Calu3 (cell line): ENCODE measurements at regions not wholly inside any gene's neighbourhood (a gene's known extent, or its start where the extent isn't known, plus 50 kb on each side); places are given as distances from the start of the nearest gene placed in this dataset.

Source experiments
- BruUV-seq: library from RNA; stranded (reverse); fragments of 400-500 nt; replicated peaks from 2 replicates; lab custom pipeline; 2021; lab: Mats Ljungman, UMichigan
- CTCF ChIA-PET: fragments of 300-600 bp; sonication (Branson Sonifier 250); formaldehyde crosslinking; loops from one replicate; lab custom pipeline; 2022; ENCODE audit warnings: antibody characterized with exemption; lab: Charles Lee
- DNase-seq: peaks from one replicate; pipeline ENCODE4 v3.0.0; 2022
- H3K27ac Mint-ChIP-seq: one replicate; pipeline ENCODE4 v1.8.0; 2022; ENCODE audit warnings: mixed read lengths; ENCODE audit not compliant: unreplicated experiment
- H3K27me3 Mint-ChIP-seq: one replicate; pipeline ENCODE4 v1.8.0; 2022; ENCODE audit warnings: mixed read lengths; ENCODE audit not compliant: unreplicated experiment
- H3K36me3 Mint-ChIP-seq: one replicate; pipeline ENCODE4 v1.8.0; 2022; ENCODE audit warnings: mild to moderate bottlenecking, moderate library complexity, mixed read lengths; ENCODE audit not compliant: insufficient read depth, unreplicated experiment
- H3K4me1 Mint-ChIP-seq: one replicate; pipeline ENCODE4 v1.8.0; 2022; ENCODE audit warnings: mild to moderate bottlenecking, low read depth, mixed read lengths; ENCODE audit not compliant: unreplicated experiment
- H3K4me3 Mint-ChIP-seq: one replicate; pipeline ENCODE4 v1.8.0; 2022; ENCODE audit warnings: mild to moderate bottlenecking, low read depth, moderate library complexity, mixed read lengths; ENCODE audit not compliant: unreplicated experiment
- H3K9me3 Mint-ChIP-seq: one replicate; pipeline ENCODE4 v1.8.0; 2022; ENCODE audit warnings: low read depth, mixed read lengths; ENCODE audit not compliant: unreplicated experiment
- intact Hi-C: fragments of 100-400 bp; cut with micrococcal nuclease; formaldehyde crosslinking; loops from one replicate; pipeline ENCODE4 v1.10.0; 2022; ENCODE audit not compliant: unreplicated experiment
- TF ChIP-seq, protein P1 (sequence below): fragments of 200-600 bp; IDR thresholded peaks from one replicate; pipeline ENCODE4 v1.8.0; 2022; ENCODE audit warnings: antibody characterized with exemption; ENCODE audit not compliant: unreplicated experiment

DNA sequence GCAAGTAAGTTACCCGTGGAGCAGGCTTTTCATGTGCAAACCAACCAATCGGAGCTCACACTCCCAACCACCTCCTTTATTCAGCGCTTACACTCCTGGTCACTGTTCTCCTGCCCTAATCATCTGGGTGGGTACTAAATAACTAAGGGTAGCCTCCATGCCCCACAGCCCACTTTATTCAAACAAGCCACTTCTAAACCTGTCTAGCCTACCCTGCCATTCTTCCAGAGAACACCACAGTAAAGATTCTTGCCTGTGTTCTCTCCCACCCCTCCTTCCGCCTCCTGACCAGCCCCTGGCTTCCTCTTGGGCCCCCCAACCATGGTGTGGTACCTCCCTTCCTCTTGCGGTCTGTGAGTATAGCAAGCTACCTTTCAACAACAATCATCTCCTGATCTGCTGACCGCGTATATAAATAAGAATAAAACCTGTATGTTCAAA lies 581.9 kb downstream of the VRK1 start:
- intact Hi-C loops, result no loop called here
- peaks cover 6% of the 10 kb centered on the region for H3K9me3 Mint-ChIP-seq
- H3K27me3 Mint-ChIP-seq, result no peaks in the 10 kb centered on the region
- H3K4me1 Mint-ChIP-seq, result no peaks in the 10 kb centered on the region
- H3K36me3 Mint-ChIP-seq, result no peaks in the 10 kb centered on the region
- DNase-seq, result no peak
- BruUV-seq, result no TSS peak
- no peak overlapping the region for H3K4me3 Mint-ChIP-seq
- TF ChIP-seq, protein P1, sequence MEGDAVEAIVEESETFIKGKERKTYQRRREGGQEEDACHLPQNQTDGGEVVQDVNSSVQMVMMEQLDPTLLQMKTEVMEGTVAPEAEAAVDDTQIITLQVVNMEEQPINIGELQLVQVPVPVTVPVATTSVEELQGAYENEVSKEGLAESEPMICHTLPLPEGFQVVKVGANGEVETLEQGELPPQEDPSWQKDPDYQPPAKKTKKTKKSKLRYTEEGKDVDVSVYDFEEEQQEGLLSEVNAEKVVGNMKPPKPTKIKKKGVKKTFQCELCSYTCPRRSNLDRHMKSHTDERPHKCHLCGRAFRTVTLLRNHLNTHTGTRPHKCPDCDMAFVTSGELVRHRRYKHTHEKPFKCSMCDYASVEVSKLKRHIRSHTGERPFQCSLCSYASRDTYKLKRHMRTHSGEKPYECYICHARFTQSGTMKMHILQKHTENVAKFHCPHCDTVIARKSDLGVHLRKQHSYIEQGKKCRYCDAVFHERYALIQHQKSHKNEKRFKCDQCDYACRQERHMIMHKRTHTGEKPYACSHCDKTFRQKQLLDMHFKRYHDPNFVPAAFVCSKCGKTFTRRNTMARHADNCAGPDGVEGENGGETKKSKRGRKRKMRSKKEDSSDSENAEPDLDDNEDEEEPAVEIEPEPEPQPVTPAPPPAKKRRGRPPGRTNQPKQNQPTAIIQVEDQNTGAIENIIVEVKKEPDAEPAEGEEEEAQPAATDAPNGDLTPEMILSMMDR, result no peak
- CTCF ChIA-PET, result no interaction called here
- H3K27ac Mint-ChIP-seq, result no peak overlapping the region

- no TSS peak for BruUV-seq
- H3K27me3 Mint-ChIP-seq, result no peaks in the 10 kb centered on the region
These were observed 583.4 kb downstream of the VRK1 start for GRCh38 chr14:97380539-97380941.

GRCh38 chr14:97381309-97381708 lies 584.1 kb downstream of the VRK1 start:
- BruUV-seq, result no TSS peak

More at GRCh38 chr14:97380539-97380941, 583.4 kb downstream of the VRK1 start:
- Mint-ChIP-seq H3K36me3 (no peaks in the 10 kb centered on the region), H3K27ac (no peak overlapping the region), H3K4me1 (no peaks in the 10 kb centered on the region), H3K9me3 (peaks cover 9% of the 10 kb centered on the region), H3K4me3 (no peak overlapping the region)
- TF ChIP-seq, protein P1, result no peak
- CTCF ChIA-PET, result no interaction called here
- no peak for DNase-seq
- intact Hi-C loops, result no loop called here

DNA sequence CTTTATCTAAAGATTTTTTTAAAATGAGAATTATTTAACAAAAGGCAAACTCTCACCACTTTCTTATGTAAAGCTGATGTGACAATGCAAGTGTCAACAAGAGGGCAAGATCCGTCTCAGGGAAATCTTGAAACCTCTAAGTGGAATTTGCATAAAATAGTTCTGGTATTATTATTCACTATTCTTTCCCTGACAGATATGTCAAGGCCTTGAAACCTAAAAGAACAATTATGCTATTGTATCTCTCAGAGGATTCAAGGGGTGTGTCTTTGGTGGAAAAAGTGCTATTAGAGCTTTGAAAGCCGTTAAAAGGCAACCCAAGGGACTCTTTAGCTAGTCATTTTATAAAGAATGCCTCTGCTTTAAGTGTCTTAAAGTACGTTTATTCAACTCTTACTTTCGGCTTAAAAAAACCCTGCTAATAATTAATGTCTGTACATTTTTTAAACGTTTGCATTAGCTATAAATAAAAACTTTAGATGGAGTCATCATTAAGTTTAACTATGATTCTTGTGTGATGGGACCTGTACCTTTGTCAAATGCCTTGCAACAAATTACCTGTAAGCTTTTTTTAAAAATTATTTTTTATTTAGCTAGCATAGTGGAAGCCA lies 585.5 kb downstream of the VRK1 start:
- TF ChIP-seq, protein P1, result no peak
- peaks cover 8% of the 10 kb centered on the region for H3K9me3 Mint-ChIP-seq
- no peaks in the 10 kb centered on the region for H3K36me3 Mint-ChIP-seq
- no peaks in the 10 kb centered on the region for H3K27me3 Mint-ChIP-seq
- no peak for DNase-seq
- H3K4me3 Mint-ChIP-seq, result no peak overlapping the region
- no peak overlapping the region for H3K27ac Mint-ChIP-seq
- H3K4me1 Mint-ChIP-seq, result no peaks in the 10 kb centered on the region
- no TSS peak for BruUV-seq
- intact Hi-C loops, result no loop called here
- CTCF ChIA-PET, result no interaction called here

More at GRCh38 chr14:97381309-97381708, 584.1 kb downstream of the VRK1 start:
- Mint-ChIP-seq H3K27ac (no peak overlapping the region), H3K27me3 (no peaks in the 10 kb centered on the region), H3K4me1 (no peaks in the 10 kb centered on the region), H3K4me3 (no peak overlapping the region), H3K9me3 (peaks cover 12% of the 10 kb centered on the region), H3K36me3 (no peaks in the 10 kb centered on the region)
- TF ChIP-seq, protein P1, result no peak
- intact Hi-C loops, result no loop called here
- CTCF ChIA-PET, result no interaction called here
- no peak for DNase-seq
